GM18909 (cell line): ENCODE measurements at regions not wholly inside any gene's neighbourhood (a gene's known extent, or its start where the extent isn't known, plus 50 kb on each side); places are given as distances from the start of the nearest gene placed in this dataset.
A peak's percentile ranks its signal among the peaks of the same experiment; 100 is the strongest.

Experiments
- ATAC-seq: cut with Tn5 transposase; IDR thresholded peaks from one replicate; pipeline ENCODE4 v1.9.1; 2021; ENCODE audit warnings: mild to moderate bottlenecking; ENCODE audit not compliant: unreplicated experiment, poor library complexity

DNA sequence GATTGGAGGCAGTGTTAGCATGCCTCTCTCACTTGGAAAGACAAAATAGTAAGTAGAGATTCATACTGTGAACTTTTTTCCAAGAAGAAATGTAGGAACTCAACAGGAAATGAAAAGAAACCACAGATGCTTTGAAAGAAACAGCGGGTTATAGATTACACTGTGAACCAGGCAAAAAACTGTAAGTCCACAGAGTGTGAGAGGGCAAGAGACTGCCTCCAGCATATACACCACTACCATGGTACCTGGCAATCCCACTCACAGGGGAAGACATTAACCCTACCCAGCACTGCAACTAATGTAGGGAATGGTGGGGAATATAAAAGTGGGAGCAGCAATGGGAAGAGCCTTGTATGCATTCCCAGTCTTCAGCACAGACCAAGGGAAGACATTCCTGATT, 150.6 kb upstream of the GALNT5 start:
- no peak for ATAC-seq

DNA sequence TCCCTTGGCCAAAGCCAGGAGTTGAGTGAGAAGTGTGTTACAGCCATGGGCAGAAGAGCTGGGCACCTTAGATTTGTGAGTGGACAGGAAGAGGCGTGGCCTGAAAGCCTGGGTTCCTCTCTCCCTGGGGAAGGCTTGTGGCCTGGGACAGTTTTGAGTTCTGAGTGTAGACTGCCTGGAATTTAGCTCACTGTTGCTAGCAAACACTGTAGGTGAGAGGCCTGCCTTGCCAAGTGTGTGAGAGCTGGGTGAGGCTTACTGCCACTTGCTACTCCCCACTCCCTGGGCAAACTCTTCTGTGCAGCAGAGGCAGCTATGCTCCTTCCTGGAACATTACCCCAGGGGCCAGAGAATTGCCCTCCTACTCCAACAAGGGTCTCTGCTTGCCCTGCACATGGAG, 150.0 kb upstream of the GALNT5 start:
- ATAC-seq: no peak

DNA sequence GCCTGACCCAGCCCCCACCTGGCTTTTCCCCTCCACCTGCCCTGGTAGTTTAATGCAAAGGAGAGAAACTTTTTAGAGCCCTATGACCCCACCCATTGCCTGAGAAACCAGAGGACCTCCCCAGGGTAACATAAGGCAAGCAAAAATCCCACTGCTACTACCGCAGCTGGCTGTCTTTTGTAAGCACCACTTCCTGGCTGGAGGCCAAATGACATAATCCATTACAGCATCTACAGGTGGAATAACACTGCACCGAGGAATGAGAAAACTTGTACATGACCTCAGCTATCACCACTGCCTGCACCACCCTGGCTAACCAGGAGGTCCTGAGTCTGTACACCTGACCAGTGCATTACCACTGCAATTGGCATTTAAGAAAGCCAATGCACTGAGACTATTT, 149.6 kb upstream of the GALNT5 start:
- no peak for ATAC-seq

DNA sequence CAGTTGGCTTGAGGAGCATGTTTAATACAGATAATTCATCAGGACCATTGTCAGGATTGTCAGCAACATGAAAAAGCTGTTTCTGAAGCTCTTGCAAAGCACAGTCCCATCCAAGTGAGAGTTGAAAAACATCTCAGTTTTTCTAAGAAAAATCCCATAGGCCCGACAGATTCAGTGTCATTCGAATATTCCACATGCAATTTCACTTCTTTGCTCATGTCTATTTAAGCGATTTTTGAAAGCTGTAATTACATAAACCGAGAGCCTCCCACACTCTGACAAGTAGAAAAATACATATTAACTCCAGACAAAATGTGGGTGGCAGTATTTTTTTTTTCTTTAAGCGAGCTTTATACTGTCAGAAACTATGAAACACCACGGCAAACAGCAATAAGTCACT, 134.7 kb upstream of the GALNT5 start:
- ATAC-seq: no peak

DNA sequence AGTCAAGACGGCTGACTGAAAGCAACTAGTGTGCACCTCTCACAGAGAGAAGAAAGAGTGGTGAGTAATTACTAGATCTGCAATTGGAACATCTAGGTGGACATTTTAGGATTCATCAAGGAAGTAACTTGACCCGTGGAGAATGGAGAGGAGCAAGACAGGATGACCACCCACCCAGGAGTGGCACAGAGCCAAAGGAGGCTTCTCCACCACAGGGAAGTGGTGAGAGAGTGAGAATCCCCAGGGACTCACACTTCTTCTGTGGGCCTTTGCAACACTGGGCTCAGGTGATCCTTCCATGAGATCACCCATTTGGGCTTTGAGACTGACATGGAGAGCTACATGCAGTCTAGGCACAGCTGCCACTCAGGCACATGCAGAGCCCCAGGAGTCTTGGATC, 132.8 kb upstream of the GALNT5 start:
- no peak for ATAC-seq

DNA sequence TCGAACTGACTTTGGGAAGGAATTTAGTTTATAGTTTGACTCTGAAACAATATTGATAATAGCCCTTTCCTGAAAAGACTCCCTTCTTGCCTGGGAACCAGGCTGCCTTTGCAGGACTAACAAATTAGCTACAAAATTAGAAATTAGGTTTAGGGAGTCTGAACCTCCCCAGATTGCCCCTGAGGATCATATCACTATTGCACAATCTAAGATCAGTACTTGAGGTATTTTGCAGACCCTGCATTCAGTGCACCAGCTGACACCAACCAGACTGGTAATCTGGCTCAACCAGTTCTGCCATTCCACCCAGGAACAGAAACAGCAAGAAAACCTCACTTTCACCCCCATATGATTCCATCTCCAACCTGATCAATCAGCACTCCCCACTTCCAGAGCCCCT, 131.8 kb upstream of the GALNT5 start:
- ATAC-seq: no peak

DNA sequence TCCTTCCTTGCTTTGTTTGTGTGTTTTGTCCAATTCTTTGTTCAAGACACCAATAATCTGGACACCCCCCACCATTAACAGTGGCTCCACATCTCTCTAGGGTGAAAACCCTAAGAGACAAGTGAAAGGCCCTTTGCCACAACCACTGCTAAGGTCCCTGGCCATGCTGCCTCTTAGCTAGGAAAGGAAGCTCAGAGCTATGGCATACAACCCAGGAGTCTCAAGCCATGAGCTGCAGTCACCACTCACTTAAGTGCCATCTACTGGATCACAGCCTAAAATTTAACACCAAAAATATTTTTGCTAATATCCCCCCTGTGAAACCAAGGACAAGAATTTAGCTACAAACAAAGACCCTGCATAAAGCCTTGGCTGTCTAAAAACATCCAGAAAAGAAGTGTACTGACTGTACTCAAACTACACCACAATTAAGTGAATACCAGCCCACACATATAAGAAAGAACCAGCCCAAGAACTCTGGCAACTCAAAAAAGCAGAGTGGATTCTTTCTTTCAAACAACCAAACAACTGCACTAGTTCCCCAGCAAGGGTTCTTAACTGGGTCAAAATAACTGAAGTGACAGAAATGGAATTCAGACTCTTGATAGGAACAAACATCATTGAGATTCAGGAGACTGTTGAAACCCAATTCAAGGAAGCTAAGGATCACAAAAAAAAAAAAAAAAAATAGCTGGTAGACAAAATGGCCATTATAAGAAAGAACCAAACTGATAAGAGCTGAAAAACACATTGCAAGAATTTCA, 130.1 kb upstream of the GALNT5 start:
- no peak for ATAC-seq

DNA sequence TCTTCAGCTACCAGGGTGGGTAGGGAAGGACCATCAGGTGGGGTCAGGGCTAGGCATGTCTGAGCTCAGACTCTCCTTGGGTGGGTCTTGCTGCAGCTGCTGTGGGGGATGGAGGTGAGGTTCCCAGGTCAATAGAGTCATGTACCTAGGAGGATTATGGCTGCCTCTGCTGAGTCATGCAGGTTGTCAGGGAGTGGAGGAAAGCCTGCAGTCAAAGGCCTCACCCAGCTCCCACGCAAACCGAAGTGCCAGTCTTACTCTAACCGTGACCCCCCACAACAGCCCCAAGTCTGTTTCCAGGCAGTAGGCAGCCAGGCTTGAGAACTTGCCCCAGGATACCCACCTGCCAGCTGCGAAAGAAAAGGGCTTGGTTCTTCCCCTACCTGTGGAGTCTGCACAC, 113.6 kb upstream of the GALNT5 start:
- ATAC-seq: no peak

DNA sequence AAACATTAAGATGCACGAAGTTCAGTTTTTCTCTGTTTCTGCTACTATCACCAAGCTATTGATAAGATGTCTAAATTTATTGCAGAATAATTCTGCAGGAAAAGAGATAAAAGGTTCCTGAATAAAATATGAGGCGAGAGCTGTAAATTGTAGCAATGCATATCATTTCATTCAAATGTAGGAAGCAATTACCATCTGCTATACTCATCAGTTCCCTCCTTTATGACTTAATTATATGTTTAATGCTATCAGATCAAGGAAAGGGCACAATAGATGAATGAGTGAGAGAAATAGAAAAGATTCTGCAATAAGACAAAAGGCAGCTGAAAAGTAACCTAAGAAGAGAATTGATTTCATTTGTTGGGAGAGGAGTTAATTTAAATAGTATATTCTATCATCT, 108.2 kb upstream of the GALNT5 start:
- ATAC-seq: no peak

DNA sequence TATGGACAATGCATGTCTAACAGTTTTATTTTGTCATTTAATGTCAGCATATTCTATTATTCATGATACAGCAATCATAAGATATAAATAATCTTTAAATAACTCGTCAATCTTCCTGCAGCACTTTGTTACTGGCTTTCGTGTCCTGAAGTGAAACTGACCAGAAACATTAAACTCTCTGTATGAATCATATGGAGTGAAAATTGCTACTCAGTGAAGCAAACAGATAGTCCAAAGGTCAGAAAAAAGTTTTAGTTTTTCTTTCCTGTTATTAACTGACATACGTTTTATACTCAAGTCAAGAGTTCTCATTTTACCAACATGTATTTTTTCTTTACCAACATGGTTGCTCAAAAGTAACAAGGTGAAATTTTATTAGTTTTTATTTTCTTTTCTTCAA, 106.8 kb upstream of the GALNT5 start:
- peak; percentile 94 for ATAC-seq

DNA sequence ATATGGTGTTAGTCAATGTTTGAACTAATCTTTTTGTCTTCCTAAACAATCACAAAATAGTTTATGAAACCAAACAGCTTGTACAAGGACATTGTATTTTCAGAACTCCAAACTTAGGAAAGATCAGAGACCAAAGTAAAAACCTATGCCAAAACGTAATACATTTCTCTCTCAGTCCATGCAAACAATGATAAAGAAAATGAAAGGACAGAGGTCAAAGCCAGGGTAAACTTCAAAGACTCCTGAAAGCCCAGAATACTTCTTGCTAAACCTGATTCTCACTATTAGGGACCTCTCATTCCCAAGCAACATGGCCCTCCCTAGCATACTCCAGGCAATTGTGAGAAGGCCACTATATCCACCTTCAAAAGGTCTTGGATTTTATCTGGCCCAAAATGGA, 105.1 kb upstream of the GALNT5 start:
- peak; percentile 33 for ATAC-seq

DNA sequence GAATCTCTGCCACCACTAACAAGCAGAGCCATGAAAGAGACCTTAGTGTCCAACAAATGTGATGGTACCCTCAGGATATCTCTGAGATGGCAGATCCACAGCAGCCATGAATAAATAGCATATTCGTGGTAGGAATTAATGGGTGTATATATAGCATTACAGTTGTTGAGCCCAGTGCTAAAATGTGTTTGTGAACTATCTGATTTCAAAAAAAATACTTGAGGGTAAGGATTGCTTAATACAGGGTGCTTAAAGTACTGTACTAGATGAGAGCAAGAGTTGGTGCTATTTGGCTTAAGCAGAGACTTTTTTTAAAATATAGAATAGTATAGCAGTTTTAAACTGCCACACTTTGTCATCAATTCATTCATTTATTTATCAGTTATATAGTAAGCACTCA, 101.5 kb upstream of the GALNT5 start:
- no peak for ATAC-seq

DNA sequence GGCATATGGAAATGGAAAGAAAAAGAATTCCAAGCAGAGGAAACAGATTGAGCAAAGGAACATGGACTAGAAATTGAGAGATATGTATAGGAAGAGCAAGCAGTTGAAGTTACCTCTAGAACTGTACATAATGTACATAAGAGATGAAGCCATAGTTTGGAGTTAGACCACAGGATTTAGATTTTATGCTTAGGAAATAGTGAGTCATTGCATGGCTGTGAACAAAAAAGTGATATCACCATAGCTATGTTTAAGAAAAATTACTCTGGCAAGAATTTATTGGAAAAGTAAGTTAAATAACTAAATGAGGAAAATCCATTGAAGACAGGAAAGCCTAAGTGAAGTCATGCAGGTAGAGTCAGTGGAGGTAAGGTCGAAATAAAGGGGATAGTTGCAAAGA, 99.4 kb upstream of the GALNT5 start:
- no peak for ATAC-seq

DNA sequence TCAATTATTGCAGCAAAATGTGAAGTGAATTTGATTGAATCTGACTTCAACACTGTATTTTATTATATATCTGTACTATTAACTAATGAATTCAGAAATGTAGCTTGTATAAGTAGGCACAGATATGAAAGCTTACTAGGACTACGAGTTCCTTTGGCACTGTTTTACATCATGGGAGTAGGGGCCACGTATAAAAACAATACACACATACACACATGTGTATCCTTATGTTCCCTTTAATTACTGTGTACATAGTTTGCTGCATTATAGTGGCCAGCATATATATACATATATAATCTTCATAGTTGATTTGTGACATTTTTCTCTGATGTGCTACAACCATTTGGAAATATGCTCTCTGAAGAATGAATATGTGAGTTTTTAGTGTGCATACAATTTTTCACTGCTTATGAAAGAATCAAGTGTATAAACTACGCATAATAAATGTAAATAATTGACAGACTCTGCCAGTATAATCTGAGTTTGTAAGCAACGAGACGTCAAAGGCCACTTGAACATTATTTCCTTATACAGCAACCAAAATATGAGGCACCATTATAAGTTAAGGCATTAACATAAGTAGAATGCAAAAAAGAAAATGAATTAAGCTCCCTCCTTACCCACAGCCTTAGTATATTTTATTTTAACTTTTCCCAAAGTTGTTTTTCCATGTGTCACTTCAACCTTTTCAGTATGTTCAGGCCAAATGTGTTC, 98.1 kb upstream of the GALNT5 start:
- ATAC-seq: no peak

DNA sequence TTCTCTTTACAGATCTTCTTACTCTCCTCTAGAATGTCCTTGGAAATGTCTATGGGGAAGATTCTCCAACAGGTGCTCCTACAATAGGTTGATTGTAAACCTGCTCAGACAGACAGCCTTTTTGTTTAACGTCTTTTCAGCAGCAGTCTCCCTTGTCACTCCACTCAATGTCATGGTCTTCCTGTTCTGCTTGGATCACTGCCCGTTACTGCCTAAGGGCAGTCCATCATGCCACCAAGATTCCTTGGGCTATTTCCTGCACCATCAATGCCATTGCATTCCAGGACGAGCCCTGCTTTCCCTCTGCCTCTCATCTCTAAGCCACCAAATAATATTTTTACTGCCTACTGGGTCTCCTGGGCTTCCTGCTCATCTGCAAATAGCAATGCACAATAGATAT, 97.4 kb upstream of the GALNT5 start:
- no peak for ATAC-seq

DNA sequence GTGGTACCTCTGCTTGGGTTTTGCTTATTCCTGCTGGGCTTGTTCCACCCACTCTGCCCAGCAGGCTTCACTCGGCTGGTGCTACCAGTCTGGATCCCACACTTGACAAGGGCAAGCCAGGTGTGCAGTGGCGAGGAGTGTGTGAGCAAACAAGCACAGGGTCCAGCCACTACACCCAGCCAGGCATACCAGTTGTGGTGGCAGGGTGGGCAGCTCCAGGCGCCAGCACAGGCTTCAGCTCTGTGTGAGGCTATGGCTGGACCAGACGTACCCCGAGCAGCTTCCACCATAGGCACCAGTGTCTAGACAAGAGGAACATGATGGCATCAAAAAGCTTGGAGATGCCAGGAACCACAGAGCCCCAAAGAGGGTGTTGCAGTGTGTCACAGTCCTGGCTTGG, 93.1 kb upstream of the GALNT5 start:
- ATAC-seq: no peak

DNA sequence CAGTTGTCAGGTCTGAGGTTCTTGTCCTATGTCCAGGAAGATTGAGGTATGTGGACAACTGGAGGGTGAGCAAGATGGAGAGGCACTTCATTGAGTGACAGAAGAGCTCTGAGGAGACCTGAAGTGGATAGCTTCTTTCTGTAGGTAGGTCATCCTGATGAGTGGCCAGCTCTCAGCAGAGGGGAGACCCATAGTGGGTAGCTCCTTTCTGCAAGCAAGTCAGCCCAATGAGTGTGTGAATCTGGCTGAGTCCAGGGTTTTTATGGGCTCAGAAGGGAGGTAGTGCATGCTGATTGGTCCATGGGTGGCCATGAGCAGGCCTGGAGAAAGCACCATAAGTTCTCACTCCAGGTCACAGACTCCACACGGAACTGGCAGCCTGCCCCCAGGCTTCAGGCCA, 92.6 kb upstream of the GALNT5 start:
- ATAC-seq: no peak

DNA sequence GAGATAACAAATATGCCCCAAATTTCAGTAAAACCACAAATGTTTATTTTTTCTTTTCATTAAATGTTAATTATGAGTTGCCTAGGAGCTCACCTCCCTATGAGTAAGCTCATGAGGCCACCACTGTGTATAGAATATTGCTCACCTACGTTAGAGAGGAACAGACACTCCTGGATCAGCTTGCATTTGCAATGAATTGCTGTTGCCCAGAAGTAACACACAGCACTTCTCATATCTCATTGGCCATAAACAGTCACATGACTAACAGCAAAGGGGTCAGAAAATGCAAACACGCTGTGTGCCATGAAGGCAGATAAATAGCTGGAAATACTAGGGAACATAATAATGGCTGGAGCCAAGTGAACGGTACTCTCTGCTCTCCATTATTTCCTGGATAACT, 89.0 kb upstream of the GALNT5 start:
- no peak for ATAC-seq

DNA sequence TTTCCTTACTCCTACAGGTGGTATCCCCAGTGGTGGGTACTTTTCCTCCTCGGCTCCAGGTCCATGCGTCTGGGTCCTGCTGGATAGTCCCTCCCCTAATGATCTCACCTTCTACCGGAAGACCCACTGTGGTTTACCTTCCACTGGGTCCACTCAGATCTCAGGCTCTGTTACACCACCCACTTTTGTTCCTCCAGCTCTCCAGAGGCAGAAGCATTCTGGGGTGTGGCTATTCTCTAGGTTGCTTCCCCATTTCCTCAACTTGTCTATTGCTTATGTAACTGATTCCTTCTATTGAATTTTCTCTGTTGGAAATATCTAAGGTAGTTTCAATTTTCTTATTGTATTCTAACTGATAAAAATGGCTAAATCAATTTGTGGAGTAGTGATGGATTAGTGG, 87.6 kb upstream of the GALNT5 start:
- no peak for ATAC-seq

DNA sequence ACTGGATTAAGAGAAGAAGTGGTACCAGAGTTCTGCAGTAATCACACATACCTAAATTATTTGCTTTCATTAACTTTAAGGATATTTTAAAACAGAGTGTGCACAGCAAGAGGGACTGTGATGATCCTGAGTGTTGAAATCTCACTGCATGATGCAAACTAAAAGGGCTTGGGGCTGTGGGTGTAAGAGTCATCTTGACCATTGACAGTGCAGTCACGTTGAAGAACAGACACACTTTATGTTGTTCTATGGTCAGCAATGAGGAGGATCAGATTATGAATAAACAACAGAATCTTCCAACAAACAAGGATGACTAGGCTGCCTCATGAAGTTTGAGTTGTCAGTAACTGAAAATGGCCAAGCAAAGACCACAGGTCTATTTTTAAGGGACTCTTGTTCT, 87.2 kb upstream of the GALNT5 start:
- ATAC-seq: no peak

DNA sequence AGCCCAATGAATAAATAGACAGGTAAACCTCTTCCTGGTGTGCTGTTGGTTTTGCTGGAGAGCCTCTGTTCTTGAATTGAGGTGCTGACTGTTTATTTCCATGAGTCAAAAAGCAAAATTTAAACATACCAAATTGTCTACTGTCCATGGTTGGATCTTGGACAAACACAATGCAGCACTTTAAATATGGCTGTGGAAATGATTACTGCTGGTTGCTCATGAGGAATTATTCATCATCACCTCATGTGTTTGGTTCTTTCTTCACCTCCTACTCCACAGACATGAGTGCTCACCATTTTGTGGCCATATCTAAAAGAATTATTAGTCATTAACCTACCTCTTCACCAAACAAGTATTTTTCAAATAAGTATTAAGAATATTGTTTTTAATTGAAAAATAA, 85.3 kb upstream of the GALNT5 start:
- no peak for ATAC-seq

DNA sequence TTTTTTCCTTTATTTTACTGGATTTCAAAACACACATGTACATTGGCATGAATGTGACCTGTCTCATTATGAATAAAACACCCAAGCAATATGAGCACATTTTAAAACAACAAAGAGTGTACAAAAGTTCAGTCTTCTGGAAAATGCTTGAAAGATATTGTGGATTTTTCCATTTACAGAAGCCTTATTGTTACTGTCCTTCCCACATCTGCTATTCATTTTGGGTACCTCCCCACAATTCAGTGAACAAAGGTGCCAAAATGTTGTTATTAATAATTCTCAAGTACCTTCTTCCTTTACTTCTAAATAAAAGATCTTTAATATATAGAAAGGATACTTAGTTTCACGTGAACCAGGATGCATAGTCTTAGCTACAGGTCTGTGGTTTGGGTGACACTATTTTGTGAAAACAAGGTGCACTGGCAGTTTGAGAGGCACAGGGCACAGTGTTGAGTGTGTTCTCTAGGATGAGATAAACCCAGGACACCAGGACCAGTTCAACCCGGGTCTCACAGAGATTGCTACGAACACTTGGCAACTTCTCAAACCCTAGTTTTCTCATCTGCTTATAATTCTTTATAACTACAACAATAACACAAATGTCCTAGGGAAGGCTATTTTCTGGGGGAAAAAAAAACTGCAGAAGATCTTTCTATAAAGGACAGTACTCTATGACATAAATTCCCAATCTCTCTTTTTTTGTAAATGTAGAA, 84.5 kb upstream of the GALNT5 start:
- ATAC-seq: no peak
